ENCODE measurements at regions not wholly inside any gene's neighbourhood (a gene's known extent, or its start where the extent isn't known, plus 50 kb on each side); places are given as distances from the start of the nearest gene placed in this dataset.

- TF ChIP-seq POLR2AphosphoS5 (IDR thresholded peaks at IDR 0.05; ENCODE audit: low read depth, low read length), result no peak
- no peak for TF ChIP-seq POLR2A (IDR thresholded peaks at IDR 0.05; ENCODE audit: low read depth, low read length)
- no peak for TF ChIP-seq SPI1 (IDR thresholded peaks at IDR 0.05; ENCODE audit: low read depth, low read length)
- no peak for TF ChIP-seq PAX5 (IDR thresholded peaks at IDR 0.05; ENCODE audit: insufficient read depth, low read length, severe bottlenecking)
- TF ChIP-seq TAF1 (IDR thresholded peaks at IDR 0.05; ENCODE audit: low read depth, low read length), result no peak
- TF ChIP-seq POU2F2 (IDR thresholded peaks at IDR 0.05; ENCODE audit: low read depth, low read length), result no peak
Observed at GRCh38 chr14:21989090-21989489, 315.5 kb upstream of the OR4E1 start.
